HG03575 (cell line): ENCODE measurements at regions not wholly inside any gene's neighbourhood (a gene's known extent, or its start where the extent isn't known, plus 50 kb on each side); places are given as distances from the start of the nearest gene placed in this dataset.
"Not testable (repeated sequence)": the region's sequence is repeated elsewhere in the genome, so short reads cannot be mapped to it uniquely, and the experiment has no call there.

ENCODE experiments used
- ATAC-seq: cut with Tn5 transposase; IDR thresholded peaks from one replicate; pipeline ENCODE4 v1.9.1; 2021; ENCODE audit not compliant: unreplicated experiment, insufficient number of reproducible peaks, low FRiP score; ENCODE audit errors: extremely low read depth

GRCh38 chr12:38204831-38205230, 111.7 kb upstream of the ALG10B start:
- no peak for ATAC-seq

GRCh38 chr12:38222011-38222410, 94.6 kb upstream of the ALG10B start:
- no peak for ATAC-seq

GRCh38 chr12:38238328-38238727, 78.2 kb upstream of the ALG10B start:
- ATAC-seq: not testable (repeated sequence)

GRCh38 chr12:38253778-38254177, 62.8 kb upstream of the ALG10B start:
- ATAC-seq: no peak

GRCh38 chr12:38258411-38258810, 58.2 kb upstream of the ALG10B start:
- ATAC-seq: no peak
